Skeletal muscle satellite cell (primary cell): ENCODE measurements at regions not wholly inside any gene's neighbourhood (a gene's known extent, or its start where the extent isn't known, plus 50 kb on each side); places are given as distances from the start of the nearest gene placed in this dataset.
A peak's percentile ranks its signal among the peaks of the same experiment; 100 is the strongest.

ENCODE experiments used
- H3K27me3 ChIP-seq: 2 replicates; pipeline ENCODE4 v1.7.0; 2013; ENCODE audit warnings: low read length; ENCODE audit not compliant: control insufficient read depth, insufficient read depth
- H3K36me3 ChIP-seq: 2 replicates; pipeline ENCODE4 v1.7.0; 2013; ENCODE audit warnings: mild to moderate bottlenecking, control low read depth, low read length; ENCODE audit not compliant: insufficient read depth
- H3K4me1 ChIP-seq: 2 replicates; pipeline ENCODE4 v1.7.0; 2013; ENCODE audit warnings: low read length; ENCODE audit not compliant: control insufficient read depth, insufficient read depth
- H3K4me2 ChIP-seq: 2 replicates; pipeline ENCODE4 v1.7.0; 2013; ENCODE audit warnings: mild to moderate bottlenecking, low read length
- H3K4me3 ChIP-seq: 2 replicates; pipeline ENCODE4 v1.7.0; 2013; ENCODE audit warnings: low read length
- H3K9ac ChIP-seq: 2 replicates; pipeline ENCODE4 v1.7.0; 2013; ENCODE audit warnings: mild to moderate bottlenecking, low read depth, low read length, moderate library complexity
- H3K9me3 ChIP-seq: replicated peaks from 2 replicates; pipeline ENCODE4 v1.7.0; 2013; ENCODE audit warnings: mild to moderate bottlenecking, control low read depth, low read length

GRCh38 chr11:12315024-12315423, 62.3 kb upstream of the PARVA start:
- Histone ChIP-seq H3K9me3 (peaks cover 8% of the 10 kb centered on the region), H3K4me1 (peaks cover 13% of the 10 kb centered on the region), H3K27me3 (no peaks in the 10 kb centered on the region), H3K4me2 (no peak overlapping the region), H3K4me3 (no peak overlapping the region), H3K9ac (no peak overlapping the region), H3K36me3 (no peaks in the 10 kb centered on the region)

- Histone ChIP-seq H3K27me3 (no peaks in the 10 kb centered on the region), H3K9ac (no peak overlapping the region), H3K4me2 (no peak overlapping the region), H3K9me3 (peaks cover 8% of the 10 kb centered on the region), H3K4me3 (no peak overlapping the region), H3K4me1 (peaks cover 13% of the 10 kb centered on the region), H3K36me3 (no peaks in the 10 kb centered on the region)
These were observed 60.9 kb upstream of the PARVA start for GRCh38 chr11:12316432-12316831.

- no peaks in the 10 kb centered on the region for H3K36me3 ChIP-seq
- no peak overlapping the region for H3K4me3 ChIP-seq
- no peak overlapping the region for H3K9ac ChIP-seq
- H3K27me3 ChIP-seq = no peaks in the 10 kb centered on the region
- H3K4me1 ChIP-seq = peaks cover 13% of the 10 kb centered on the region
- H3K4me2 ChIP-seq = peak overlapping the region; percentile 26
- H3K9me3 ChIP-seq = peaks cover 8% of the 10 kb centered on the region
These were observed 58.5 kb upstream of the PARVA start for GRCh38 chr11:12318791-12319438.

GRCh38 chr11:12319461-12319951, 57.9 kb upstream of the PARVA start:
- Histone ChIP-seq H3K4me1 (peaks cover 13% of the 10 kb centered on the region), H3K27me3 (no peaks in the 10 kb centered on the region), H3K9me3 (peaks cover 8% of the 10 kb centered on the region), H3K4me2 (peak overlapping the region; percentile 26), H3K9ac (no peak overlapping the region), H3K36me3 (no peaks in the 10 kb centered on the region), H3K4me3 (no peak overlapping the region)

GRCh38 chr11:12319988-12320387, 57.4 kb upstream of the PARVA start:
- H3K36me3 ChIP-seq = no peaks in the 10 kb centered on the region

GRCh38 chr11:12321217-12321937, 56.0 kb upstream of the PARVA start:
- Histone ChIP-seq H3K4me2 (no peak overlapping the region), H3K4me1 (peaks cover 13% of the 10 kb centered on the region), H3K36me3 (no peaks in the 10 kb centered on the region), H3K27me3 (no peaks in the 10 kb centered on the region), H3K9me3 (no peaks in the 10 kb centered on the region), H3K9ac (no peak overlapping the region), H3K4me3 (no peak overlapping the region)

More at GRCh38 chr11:12319988-12320387, 57.4 kb upstream of the PARVA start:
- Histone ChIP-seq H3K27me3 (no peaks in the 10 kb centered on the region), H3K4me2 (no peak overlapping the region), H3K4me3 (no peak overlapping the region), H3K9me3 (peaks cover 8% of the 10 kb centered on the region), H3K4me1 (peaks cover 13% of the 10 kb centered on the region), H3K9ac (no peak overlapping the region)

GRCh38 chr11:12324585-12324984, 52.8 kb upstream of the PARVA start:
- H3K4me1 ChIP-seq = peaks cover 2% of the 10 kb centered on the region

More at GRCh38 chr11:12324585-12324984, 52.8 kb upstream of the PARVA start:
- Histone ChIP-seq H3K4me2 (no peak overlapping the region), H3K9me3 (no peaks in the 10 kb centered on the region), H3K9ac (no peak overlapping the region), H3K36me3 (no peaks in the 10 kb centered on the region), H3K27me3 (no peaks in the 10 kb centered on the region), H3K4me3 (no peak overlapping the region)
